MM.1S (cell line): ENCODE measurements at regions not wholly inside any gene's neighbourhood (a gene's known extent, or its start where the extent isn't known, plus 50 kb on each side); places are given as distances from the start of the nearest gene placed in this dataset.

Experiments
- DNase-seq: peaks from one replicate; pipeline ENCODE4 v3.0.0-alpha.2; 2015
- H2AFZ ChIP-seq: fragments of 300-600 bp; sonication (generic); 2 replicates; pipeline ENCODE4 v1.6.0; 2016; ENCODE audit warnings: antibody characterized with exemption, low read length
- H3F3A ChIP-seq: fragments of 300-600 bp; sonication (generic); 2 replicates; pipeline ENCODE4 v1.6.1; 2016; ENCODE audit warnings: mild to moderate bottlenecking, antibody characterized with exemption, low read length, moderate library complexity, mixed read lengths; ENCODE audit not compliant: insufficient read depth
- H3K27ac ChIP-seq: fragments of 300-600 bp; sonication (generic); 2 replicates; pipeline ENCODE4 v1.5.1; 2016; ENCODE audit warnings: mild to moderate bottlenecking, low read length
- H3K27me3 ChIP-seq: fragments of 300-600 bp; sonication (generic); replicated peaks from 2 replicates; pipeline ENCODE4 v1.6.0; 2016; ENCODE audit warnings: low read length; ENCODE audit not compliant: insufficient read depth
- H3K36me3 ChIP-seq: fragments of 300-600 bp; sonication (generic); replicated peaks from 2 replicates; pipeline ENCODE4 v1.6.1; 2016; ENCODE audit warnings: mild to moderate bottlenecking, low read length, mixed read lengths; ENCODE audit not compliant: insufficient read depth
- H3K4me1 ChIP-seq: fragments of 300-600 bp; sonication (generic); 2 replicates; pipeline ENCODE4 v1.6.1; 2016; ENCODE audit warnings: low read length, mixed read lengths
- H3K4me2 ChIP-seq: fragments of 300-600 bp; sonication (generic); 2 replicates; pipeline ENCODE4 v1.6.0; 2016; ENCODE audit warnings: low read depth, low read length
- H3K4me3 ChIP-seq: fragments of 300-600 bp; sonication (generic); 2 replicates; pipeline ENCODE4 v1.5.1; 2016; ENCODE audit warnings: low read length, mixed read lengths
- H3K79me2 ChIP-seq: fragments of 300-600 bp; sonication (generic); 2 replicates; pipeline ENCODE4 v1.6.1; 2016; ENCODE audit warnings: mixed run types, low read length, mixed read lengths
- H3K9ac ChIP-seq: fragments of 300-600 bp; sonication (generic); 2 replicates; pipeline ENCODE4 v1.6.1; 2016; ENCODE audit warnings: low read length, mixed read lengths
- H3K9me2 ChIP-seq: fragments of 300-600 bp; sonication (generic); replicated peaks from 2 replicates; pipeline ENCODE4 v1.6.1; 2016; ENCODE audit warnings: mild to moderate bottlenecking, low read length, mixed read lengths; ENCODE audit not compliant: insufficient read depth
- H3K9me3 ChIP-seq: fragments of 300-600 bp; sonication (generic); replicated peaks from 2 replicates; pipeline ENCODE4 v1.6.1; 2016; ENCODE audit warnings: mild to moderate bottlenecking, low read length, mixed read lengths; ENCODE audit not compliant: insufficient read depth
- H4K20me1 ChIP-seq: fragments of 300-600 bp; sonication (generic); 2 replicates; pipeline ENCODE4 v1.6.1; 2016; ENCODE audit warnings: mild to moderate bottlenecking, low read length, moderate library complexity, mixed read lengths; ENCODE audit not compliant: insufficient read depth
- CTCF ChIP-seq: fragments of 300-600 bp; sonication (generic); IDR thresholded peaks from 2 replicates; pipeline ENCODE4 v1.5.1; 2016; ENCODE audit warnings: antibody characterized with exemption, low read length, mixed read lengths
- EZH2 ChIP-seq: fragments of 300-600 bp; sonication (generic); optimal IDR thresholded peaks from 2 replicates; pipeline ENCODE3; 2017; ENCODE audit warnings: low read depth, mild to moderate bottlenecking, antibody characterized with exemption, low read length, mixed read lengths
- EZH2phosphoT487 ChIP-seq: fragments of 300-600 bp; sonication (generic); IDR thresholded peaks from 2 replicates; pipeline ENCODE4 v1.6.1; 2018; ENCODE audit warnings: antibody characterized with exemption, low read length

- H3K79me2 ChIP-seq = no peaks in the 10 kb centered on the region
- peaks cover 81% of the 10 kb centered on the region for H3K27me3 ChIP-seq
- H3K4me2 ChIP-seq = no peak overlapping the region
- DNase-seq = no peak
- no peak overlapping the region for H2AFZ ChIP-seq
- H4K20me1 ChIP-seq = no peaks in the 10 kb centered on the region
- TF ChIP-seq EZH2phosphoT487 (no peak), CTCF (no peak), EZH2 (no peak)
- H3K36me3 ChIP-seq = no peaks in the 10 kb centered on the region
- no peaks in the 10 kb centered on the region for H3K9me3 ChIP-seq
- H3K4me3 ChIP-seq = no peak overlapping the region
- no peak overlapping the region for H3K27ac ChIP-seq
- H3K9ac ChIP-seq = no peak overlapping the region
- H3F3A ChIP-seq = no peaks in the 10 kb centered on the region
- H3K4me1 ChIP-seq = no peaks in the 10 kb centered on the region
- no peaks in the 10 kb centered on the region for H3K9me2 ChIP-seq
Measured at GRCh38 chr7:155880721-155881120, 68.5 kb upstream of the SHH start.

GRCh38 chr7:155879592-155879991 lies 67.3 kb upstream of the SHH start:
- H2AFZ ChIP-seq = no peak overlapping the region
- TF ChIP-seq EZH2phosphoT487 (no peak), EZH2 (no peak), CTCF (no peak)
- no peaks in the 10 kb centered on the region for H3K9me3 ChIP-seq
- no peaks in the 10 kb centered on the region for H3K79me2 ChIP-seq
- H3K4me3 ChIP-seq = no peak overlapping the region
- no peaks in the 10 kb centered on the region for H3F3A ChIP-seq
- peaks cover 79% of the 10 kb centered on the region for H3K27me3 ChIP-seq
- H3K9me2 ChIP-seq = no peaks in the 10 kb centered on the region
- no peaks in the 10 kb centered on the region for H3K4me1 ChIP-seq
- no peaks in the 10 kb centered on the region for H3K36me3 ChIP-seq
- no peak overlapping the region for H3K9ac ChIP-seq
- no peak for DNase-seq
- no peak overlapping the region for H3K4me2 ChIP-seq
- H4K20me1 ChIP-seq = no peaks in the 10 kb centered on the region
- H3K27ac ChIP-seq = no peak overlapping the region

GRCh38 chr7:155878674-155879073 lies 66.4 kb upstream of the SHH start:
- Histone ChIP-seq H3K9me3 (no peaks in the 10 kb centered on the region), H3F3A (no peaks in the 10 kb centered on the region), H3K4me1 (no peaks in the 10 kb centered on the region), H3K27me3 (peaks cover 76% of the 10 kb centered on the region), H2AFZ (no peak overlapping the region), H3K36me3 (no peaks in the 10 kb centered on the region), H3K79me2 (no peaks in the 10 kb centered on the region), H3K4me3 (no peak overlapping the region), H3K27ac (no peak overlapping the region), H3K9ac (no peak overlapping the region), H3K4me2 (no peak overlapping the region), H3K9me2 (no peaks in the 10 kb centered on the region), H4K20me1 (no peaks in the 10 kb centered on the region)
- no peak for DNase-seq
- TF ChIP-seq EZH2 (no peak), EZH2phosphoT487 (no peak), CTCF (no peak)
